ENCODE measurements at regions not wholly inside any gene's neighbourhood (a gene's known extent, or its start where the extent isn't known, plus 50 kb on each side); places are given as distances from the start of the nearest gene placed in this dataset.

DNA sequence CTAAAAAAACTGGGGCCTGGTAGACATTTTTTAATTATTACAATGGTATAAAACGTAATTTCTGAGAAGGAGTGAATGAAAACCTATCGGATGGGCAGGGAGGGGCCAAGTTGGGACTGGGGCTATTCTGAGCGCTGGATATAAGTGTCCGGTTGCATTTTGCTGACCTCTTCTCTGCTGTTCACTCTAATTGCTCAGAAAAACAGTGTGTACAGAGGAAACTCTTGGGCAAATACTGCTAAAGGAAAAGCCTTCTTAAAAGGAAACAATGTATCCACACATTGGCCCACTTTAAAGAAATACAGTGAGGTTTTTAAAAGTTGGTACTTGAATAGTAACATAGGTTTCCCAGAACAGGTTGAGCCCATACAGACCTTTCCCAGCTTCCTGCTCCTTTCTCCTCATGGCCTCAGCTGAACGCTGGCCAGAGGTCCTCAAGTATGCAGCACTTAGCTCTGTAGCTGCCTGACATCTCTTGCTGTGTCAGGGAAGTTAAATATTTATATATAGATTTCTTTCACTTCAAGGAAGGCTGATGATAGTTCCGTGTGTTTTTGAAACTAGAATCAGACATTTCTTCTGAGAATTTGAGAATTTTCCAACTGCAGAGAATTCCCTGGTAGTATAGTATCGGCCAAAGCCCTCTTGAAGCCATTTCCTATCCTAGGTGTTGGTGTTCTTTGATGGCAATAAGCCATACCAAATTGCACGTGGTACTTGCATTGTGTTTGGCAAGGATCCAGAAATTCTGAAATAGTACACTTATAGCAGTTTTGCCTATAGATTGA lies 97.1 kb upstream of the SLC4A4 start:
- TF ChIP-seq, protein P1, sequence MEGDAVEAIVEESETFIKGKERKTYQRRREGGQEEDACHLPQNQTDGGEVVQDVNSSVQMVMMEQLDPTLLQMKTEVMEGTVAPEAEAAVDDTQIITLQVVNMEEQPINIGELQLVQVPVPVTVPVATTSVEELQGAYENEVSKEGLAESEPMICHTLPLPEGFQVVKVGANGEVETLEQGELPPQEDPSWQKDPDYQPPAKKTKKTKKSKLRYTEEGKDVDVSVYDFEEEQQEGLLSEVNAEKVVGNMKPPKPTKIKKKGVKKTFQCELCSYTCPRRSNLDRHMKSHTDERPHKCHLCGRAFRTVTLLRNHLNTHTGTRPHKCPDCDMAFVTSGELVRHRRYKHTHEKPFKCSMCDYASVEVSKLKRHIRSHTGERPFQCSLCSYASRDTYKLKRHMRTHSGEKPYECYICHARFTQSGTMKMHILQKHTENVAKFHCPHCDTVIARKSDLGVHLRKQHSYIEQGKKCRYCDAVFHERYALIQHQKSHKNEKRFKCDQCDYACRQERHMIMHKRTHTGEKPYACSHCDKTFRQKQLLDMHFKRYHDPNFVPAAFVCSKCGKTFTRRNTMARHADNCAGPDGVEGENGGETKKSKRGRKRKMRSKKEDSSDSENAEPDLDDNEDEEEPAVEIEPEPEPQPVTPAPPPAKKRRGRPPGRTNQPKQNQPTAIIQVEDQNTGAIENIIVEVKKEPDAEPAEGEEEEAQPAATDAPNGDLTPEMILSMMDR (IDR thresholded peaks at IDR 0.05; ENCODE audit: poor library complexity) = no peak
- TF ChIP-seq EZH2 (IDR thresholded peaks at IDR 0.05; ENCODE audit: borderline replicate concordance) = no peak
- no peak for TF ChIP-seq EZH2phosphoT487 (IDR thresholded peaks at IDR 0.05; ENCODE audit: low read depth, severe bottlenecking, unreplicated experiment)
